Effector CD4-positive, alpha-beta T cell (primary cell): ENCODE measurements at regions not wholly inside any gene's neighbourhood (a gene's known extent, or its start where the extent isn't known, plus 50 kb on each side); places are given as distances from the start of the nearest gene placed in this dataset.
"Not testable (repeated sequence)": the region's sequence is repeated elsewhere in the genome, so short reads cannot be mapped to it uniquely, and the experiment has no call there.

Source experiments
- DNase-seq: peaks from one replicate; pipeline ENCODE4 v3.0.0-alpha.2; 2020

DNA sequence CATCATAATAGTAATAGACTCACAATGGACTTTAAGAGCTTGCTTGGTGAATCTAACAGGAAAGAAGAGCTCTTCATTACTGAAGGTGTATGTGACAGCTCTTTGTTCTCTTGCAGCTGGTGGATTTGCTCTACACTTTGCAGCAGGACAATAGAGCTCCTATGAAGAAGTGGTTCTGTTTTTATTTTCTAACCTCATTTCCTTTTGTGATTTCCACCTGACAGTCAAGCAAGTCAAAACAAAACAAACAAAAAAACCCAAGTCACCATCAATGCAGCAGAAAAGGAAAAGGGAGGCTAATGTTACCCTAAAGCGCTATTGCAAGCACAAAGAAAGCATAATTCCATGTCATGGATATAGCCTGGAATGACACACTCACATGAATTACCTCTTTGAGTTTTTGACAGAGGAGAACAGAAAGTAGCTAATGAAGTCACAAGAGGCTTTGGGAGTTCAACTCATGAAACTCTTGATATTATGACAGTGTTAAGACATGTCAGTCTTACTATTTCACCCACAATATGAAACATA, 1188.1 kb downstream of the EPHA7 start:
- no peak for DNase-seq

DNA sequence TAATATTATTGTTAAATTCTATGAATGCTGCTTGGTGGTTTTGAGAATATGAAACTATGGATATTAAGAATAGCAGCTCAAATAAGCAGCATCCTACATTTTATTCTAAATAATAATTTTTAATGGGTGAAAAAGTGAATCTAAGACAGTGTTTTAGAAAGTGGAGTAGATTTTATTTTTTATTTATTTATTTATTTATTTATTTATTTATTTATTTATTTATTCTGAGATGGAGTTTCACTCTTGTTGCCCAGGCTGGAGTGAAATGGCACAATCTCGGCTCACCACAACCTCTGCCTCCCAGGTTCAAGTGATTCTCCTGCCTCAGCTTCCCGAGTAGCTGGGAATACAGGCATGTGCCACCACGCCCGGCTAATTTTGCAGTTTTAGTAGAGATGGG, 1199.4 kb downstream of the EPHA7 start:
- DNase-seq = not testable (repeated sequence)

- no peak for DNase-seq
Observed at GRCh38 chr6:92216717-92217116, 1202.6 kb downstream of the EPHA7 start.

DNA sequence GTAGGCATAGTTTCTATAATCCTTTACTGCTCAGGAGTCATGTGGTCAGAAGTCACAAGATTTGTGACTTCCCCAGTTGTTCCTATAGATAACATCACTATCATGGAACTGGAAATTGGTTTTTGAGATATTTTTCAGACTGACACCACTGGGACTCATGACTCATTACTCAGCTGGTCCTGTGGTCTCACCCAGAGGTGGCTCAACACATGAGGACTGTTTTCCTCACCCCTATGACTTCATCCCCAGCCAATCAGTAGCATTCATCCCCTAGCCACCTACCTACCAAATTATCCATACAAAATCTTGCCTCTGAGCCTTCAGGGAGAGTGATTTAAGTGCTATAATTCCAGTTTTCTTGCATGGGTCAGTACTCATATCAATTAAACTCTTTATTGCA, 1217.7 kb downstream of the EPHA7 start:
- DNase-seq = no peak

DNA sequence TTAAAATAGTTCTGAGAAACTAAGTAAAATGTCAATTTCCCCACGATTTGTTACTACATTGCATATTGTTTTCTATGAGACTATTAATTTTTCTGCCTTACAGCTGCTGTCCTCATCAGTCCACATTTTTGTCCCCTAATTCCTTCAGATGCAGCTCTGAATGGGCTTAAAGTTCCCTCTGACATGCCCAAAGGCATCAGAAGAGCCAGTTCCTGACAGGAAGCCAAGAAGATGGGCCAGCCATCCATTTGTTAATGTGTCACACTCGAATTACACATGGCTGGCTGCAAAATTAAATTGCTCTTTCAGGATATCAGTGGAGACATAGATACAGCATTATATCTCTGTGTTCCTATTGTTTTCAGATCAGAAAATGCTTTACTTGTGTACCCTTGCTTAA, 1223.0 kb downstream of the EPHA7 start:
- no peak for DNase-seq

GRCh38 chr6:92195796-92196195, 1223.6 kb downstream of the EPHA7 start:
- DNase-seq = no peak

GRCh38 chr6:92188016-92188415, 1231.3 kb downstream of the EPHA7 start:
- DNase-seq = no peak

- DNase-seq = no peak
Observed at GRCh38 chr6:92184933-92185332, 1234.4 kb downstream of the EPHA7 start.

GRCh38 chr6:92181347-92181746, 1238.0 kb downstream of the EPHA7 start:
- DNase-seq = no peak

DNA sequence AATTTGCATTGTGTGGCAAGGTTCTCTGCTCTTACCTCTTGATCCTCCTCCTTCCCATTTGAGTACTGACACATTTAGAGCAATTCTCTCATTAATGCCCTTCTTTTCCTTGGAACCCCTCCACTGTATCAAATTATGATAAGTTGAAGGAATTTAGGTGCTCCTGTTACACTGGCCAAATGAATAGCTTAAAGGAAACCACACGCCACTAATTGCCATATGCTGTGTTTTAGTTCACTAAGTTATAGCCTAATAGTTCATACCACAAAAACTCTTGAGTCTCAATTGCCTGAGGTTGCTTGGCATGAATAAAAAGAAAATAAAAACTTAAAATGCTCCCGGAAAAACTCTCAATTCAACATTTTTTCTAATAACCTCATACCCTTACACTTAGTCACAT, 1239.3 kb downstream of the EPHA7 start:
- no peak for DNase-seq

GRCh38 chr6:92176666-92177065, 1242.7 kb downstream of the EPHA7 start:
- no peak for DNase-seq

DNA sequence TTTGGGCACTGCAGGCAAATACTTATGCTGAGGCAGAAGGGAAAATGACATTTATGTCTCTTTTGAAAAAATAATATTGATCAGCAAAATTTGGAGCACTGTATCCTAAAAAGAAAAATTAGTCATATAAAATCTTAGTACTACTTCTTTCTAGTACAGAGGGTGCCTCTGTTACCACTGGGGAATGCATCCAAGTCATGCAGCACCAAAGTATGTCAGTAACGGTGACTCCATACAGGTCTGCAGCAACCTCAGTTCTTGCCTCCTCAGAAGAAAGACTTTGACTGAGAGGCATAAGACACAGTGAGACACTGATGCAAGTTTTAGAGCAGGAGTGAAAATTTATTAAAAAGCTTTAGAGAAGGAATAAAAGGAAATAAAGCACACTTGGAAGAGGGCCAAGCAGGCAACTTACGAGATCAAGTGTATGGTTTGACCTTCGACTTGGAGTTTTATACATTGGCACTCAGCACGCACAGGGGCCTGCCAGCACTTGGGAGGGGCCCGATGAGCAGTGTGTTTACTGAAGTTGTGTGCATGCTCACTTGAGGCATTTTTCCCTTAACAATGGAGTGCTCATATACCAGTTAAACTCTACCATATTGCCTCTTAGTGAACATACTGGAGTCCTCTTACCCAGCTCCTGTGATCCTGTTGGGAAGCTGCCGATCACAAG, 1244.8 kb downstream of the EPHA7 start:
- no peak for DNase-seq

- DNase-seq = no peak
Observed at GRCh38 chr6:92169506-92169905, 1249.9 kb downstream of the EPHA7 start.

- no peak for DNase-seq
Observed at GRCh38 chr6:92166666-92167065, 1252.7 kb downstream of the EPHA7 start.

DNA sequence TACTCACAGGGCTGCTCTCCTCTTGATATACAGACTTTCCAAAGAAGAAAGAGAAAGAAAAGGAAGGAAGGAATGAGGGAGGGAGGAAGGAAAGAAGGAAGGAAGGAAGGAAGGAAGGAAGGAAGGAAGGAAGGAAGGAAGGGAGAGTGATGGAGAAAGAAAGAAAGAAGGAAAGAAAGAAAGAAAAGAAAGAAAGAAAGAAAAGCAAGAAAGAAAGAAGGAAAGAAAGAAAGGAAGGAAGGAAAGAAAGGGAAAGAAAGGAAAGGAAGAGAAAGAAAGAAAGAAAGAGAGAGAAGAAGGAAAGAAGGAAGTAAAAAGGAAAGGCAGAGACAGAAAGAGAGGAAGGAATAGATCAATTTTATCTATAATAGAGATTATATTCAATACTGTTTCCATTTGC, 1257.4 kb downstream of the EPHA7 start:
- no peak for DNase-seq

DNA sequence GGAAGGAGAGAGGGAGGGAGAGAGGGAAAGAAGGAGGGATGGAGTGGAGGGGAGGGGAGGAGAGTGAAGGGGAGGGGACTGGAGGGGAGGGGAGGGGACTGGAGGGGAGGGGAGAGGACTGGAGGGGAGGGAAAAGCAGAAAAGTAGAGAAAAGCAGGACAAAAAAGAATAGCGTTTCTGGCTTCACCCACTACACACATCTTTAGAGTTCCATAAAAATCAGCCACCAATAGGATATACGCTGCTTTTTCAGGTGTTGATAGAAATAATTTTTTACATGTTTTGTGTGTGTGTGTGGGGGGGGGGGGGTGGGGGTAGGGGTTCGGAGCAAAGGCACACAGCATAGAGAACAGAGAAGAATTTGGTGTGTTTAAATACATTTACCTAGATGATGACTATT, 1259.1 kb downstream of the EPHA7 start:
- DNase-seq = no peak

DNA sequence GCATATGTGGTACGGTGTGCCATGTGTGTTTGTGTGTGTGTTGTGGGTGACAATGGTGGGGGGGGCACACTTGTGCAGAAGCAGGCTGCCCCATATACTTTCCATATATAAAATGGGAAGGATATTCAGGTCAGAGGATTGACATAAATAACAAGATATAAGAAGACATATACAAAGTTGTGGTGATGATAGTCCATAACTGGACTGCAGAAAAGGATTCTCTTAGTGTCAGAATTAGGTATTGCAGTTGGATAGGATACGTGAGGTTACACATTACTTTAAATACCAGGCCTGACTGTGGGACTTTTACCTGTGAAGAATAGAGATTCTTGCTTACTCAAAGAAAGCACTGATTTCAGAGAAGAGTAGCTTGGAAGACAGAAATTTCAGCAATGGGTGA, 1260.3 kb downstream of the EPHA7 start:
- no peak for DNase-seq

DNA sequence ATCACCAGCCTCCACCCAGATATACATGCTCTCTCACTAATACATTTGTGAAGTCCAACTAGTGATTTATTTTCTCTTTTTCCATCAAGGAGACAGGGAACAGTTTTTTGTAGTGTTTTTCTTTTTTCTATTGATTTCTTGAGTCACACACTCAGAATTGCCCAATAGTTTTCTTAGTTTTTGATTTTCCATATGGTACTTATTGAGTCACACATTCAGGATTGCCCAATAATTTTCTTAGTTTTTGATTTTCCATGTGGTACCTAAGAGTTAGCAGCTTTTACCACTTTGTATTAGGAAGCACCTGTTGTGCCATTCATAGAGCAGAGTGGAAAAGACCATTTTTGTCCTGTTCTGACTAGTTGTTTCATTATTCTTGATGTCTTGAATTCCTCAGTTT, 1268.8 kb downstream of the EPHA7 start:
- no peak for DNase-seq

DNA sequence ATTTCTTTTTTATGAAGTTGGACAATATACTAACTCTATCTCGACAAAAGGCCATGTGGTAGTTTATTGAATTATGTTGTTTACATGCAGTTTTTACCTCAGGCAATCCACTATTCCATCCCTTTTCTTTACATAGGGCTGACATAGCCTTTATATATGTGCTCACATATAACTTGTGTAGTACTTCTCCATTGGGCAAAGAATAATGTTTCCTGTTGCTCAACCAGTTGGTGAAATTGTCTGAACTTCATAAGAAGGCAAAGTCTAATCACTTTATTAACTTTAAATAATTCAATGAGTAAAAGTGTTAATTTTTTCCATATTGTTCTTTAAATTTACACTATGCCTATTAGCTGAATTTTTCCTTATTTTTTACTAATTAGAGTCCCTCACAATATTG, 1272.1 kb downstream of the EPHA7 start:
- DNase-seq = no peak

- DNase-seq = no peak
Observed at GRCh38 chr6:92139601-92140000, 1279.8 kb downstream of the EPHA7 start.

GRCh38 chr6:92132957-92133356, 1286.4 kb downstream of the EPHA7 start:
- no peak for DNase-seq

DNA sequence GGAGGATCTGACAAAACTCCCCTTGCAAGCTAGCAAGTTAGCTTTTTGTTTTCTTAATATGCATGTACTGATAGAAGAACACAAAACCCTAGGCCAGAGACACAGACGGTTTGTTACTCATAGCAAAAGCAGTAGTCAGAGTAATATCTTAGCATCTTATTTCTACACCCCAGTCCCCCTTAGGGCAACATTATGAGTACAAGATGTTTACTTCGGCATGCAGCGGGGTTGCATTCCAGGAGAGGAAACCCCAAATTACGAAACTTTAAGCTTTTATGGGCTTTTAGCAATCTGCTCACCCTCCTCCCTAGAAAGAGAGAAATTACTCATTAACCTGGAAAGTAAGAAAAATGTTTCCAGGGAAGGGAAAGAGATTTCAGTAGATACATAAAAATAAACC, 1286.9 kb downstream of the EPHA7 start:
- DNase-seq = no peak

DNA sequence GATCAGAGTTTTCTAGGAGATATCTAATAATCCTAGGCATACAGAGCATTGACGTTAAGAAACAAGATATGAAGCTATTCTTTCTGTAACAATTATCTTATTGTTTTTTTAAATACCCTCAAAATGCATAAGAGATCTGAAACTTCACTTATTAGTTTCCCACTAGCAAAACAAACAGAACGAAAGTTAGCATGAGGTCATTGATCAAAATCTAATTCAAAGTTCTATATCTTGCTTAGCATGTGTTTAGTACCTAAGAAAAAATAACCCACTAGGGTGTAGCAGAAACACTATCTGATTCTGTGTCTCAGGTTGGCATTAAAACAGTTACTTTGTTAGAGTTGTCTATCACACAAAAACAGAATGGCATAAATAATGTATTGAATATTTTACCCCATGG, 1288.4 kb downstream of the EPHA7 start:
- no peak for DNase-seq

DNA sequence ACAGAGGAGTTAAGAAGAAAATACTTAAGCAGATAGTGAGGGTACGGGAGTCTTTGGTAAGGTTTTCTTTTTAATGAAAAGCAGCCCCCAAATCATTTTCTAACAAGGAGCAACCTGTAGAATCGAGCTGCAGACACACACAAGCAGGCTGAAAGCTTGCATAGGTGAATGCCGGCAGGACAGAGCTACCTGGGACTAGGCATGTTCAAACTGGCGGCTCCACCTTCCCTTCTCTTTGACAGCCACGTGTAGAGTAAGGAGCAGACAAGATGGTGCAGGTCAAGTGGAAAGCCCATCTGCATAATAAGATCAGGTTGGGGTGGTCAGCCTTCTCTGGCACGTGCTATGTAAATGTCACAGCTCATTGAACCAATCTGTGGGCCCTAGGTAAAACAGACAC, 1292.4 kb downstream of the EPHA7 start:
- no peak for DNase-seq

DNA sequence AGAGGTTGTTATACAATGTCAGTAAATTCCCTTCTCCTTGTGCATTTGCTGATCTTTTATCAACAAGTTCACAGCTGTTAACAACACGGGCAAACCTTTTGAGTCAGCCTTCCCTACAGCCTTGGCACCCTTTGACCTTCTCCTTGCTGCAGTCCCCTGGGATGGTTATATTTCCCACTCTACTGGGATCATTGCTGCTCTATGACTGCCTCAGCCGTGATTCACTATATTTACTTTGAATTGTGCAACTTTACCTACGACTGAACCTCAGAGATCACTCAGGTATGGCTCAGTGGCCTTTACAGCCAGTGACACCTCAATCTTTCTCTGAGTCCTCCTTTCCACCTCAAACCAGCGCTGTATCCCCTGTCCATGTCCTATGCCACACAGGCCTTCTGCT, 1293.3 kb downstream of the EPHA7 start:
- DNase-seq = no peak
